GM12892 (cell line): ENCODE measurements at regions not wholly inside any gene's neighbourhood (a gene's known extent, or its start where the extent isn't known, plus 50 kb on each side); places are given as distances from the start of the nearest gene placed in this dataset.

Experiments used
- POLR2A ChIP-seq: IDR thresholded peaks from 2 replicates; pipeline ENCODE4 v1.6.1; 2011; ENCODE audit warnings: low read depth, low read length, control low read depth
- POLR2AphosphoS5 ChIP-seq: IDR thresholded peaks from 2 replicates; pipeline ENCODE4 v1.6.1; 2011; ENCODE audit warnings: low read depth, low read length, control low read depth
- TAF1 ChIP-seq: IDR thresholded peaks from 2 replicates; pipeline ENCODE4 v1.6.1; 2011; ENCODE audit warnings: low read depth, mild to moderate bottlenecking, control low read depth, low read length, borderline replicate concordance

DNA sequence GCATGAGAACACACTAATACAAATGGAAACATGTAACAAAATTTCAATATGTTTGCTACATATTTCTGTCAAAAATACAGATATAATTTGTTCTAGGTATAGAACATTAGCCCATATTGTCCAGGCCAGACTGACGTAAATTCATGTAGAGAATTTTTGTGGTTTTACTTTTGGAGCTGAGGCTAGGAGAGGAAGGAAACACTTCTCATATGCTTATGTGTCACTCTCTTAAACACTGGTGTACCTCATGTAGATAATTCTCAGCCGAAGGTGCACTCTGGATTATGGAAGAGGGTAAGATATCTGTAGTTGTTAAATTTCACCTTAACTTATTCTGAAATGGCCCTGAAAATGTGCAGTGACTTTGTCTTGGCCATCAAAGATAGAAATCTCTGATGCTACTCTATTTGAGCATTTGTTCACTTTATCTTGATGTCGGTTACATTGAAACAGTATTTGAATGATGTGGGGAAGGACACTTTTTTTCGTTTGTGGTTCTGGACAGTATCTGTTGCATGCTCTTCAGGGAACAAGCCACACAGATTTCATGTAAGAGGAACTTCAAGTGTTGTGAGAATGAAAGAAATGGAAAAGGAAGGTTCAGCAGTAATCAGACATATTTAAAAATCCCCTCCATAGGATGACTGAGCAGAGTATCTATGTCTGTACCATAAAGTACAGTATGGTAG, 202.7 kb downstream of the SPATA31D1 start:
- no peak for TF ChIP-seq TAF1
- TF ChIP-seq POLR2A, result no peak
- no peak for TF ChIP-seq POLR2AphosphoS5
